ENCODE measurements at regions not wholly inside any gene's neighbourhood (a gene's known extent, or its start where the extent isn't known, plus 50 kb on each side); places are given as distances from the start of the nearest gene placed in this dataset.

- peak; percentile 30 to 56 (median 51) for TF ChIP-seq CTCF (IDR thresholded peaks at IDR 0.05 in 2 of 3, conservative IDR thresholded peaks at IDR 0.05 in 1 of 3; ENCODE audit: insufficient read depth in 2 of 3, low read depth in 1 of 3, low read length in 3 of 3)
- no peak for TF ChIP-seq ZBTB9 (CRISPR knock-in tag; IDR thresholded peaks at IDR 0.05)
- no peak for TF ChIP-seq ZMIZ1 (IDR thresholded peaks at IDR 0.05; ENCODE audit: low read depth in 2 of 2, low read length in 2 of 2)
- peak in 1 of 2 experiments; percentile 12; a peak in 1 of 4 replicates for TF ChIP-seq RAD21 (CRISPR knock-in tag; conservative IDR thresholded peaks at IDR 0.05 in 1 of 2, IDR thresholded peaks at IDR 0.05 in 1 of 2)
- no peak for TF ChIP-seq OTX1 (CRISPR knock-in tag; IDR thresholded peaks at IDR 0.05)
- no peak for TF ChIP-seq CBX3 (IDR thresholded peaks at IDR 0.05; ENCODE audit: borderline replicate concordance in 1 of 2, low read length in 2 of 2)
- no peak for TF ChIP-seq TRIM24 (IDR thresholded peaks at IDR 0.05)
- TF ChIP-seq SMC3 (conservative IDR thresholded peaks at IDR 0.05; ENCODE audit: insufficient read depth, low read depth, low read length) = 0 out of 2 replicates have a peak, but pooled peaks have one; percentile 24
- TF ChIP-seq BDP1 (IDR thresholded peaks at IDR 0.05; ENCODE audit: insufficient read depth, insufficient read length) = no peak
- TF ChIP-seq HCFC1 (IDR thresholded peaks at IDR 0.05; ENCODE audit: low read depth, low read length) = no peak
- TF ChIP-seq CREB3 (tag; conservative IDR thresholded peaks at IDR 0.05; ENCODE audit: low read depth) = no peak
- 3% methylated on average over 13 of the region's 13 CpGs for WGBS (ENCODE audit: insufficient coverage, low coverage, missing lambda C conversion rate)
- no peak overlapping the region for H3K27ac ChIP-seq (ENCODE audit: extremely low read depth, low read depth, low read length)
- H2AFZ ChIP-seq (ENCODE audit: low read depth, low read length) = no peak overlapping the region
- H3K27me3 ChIP-seq (ENCODE audit: control insufficient read depth in 2 of 2, insufficient read depth in 2 of 2, low read length in 2 of 2) = peaks cover 0 to 22% of the 10 kb centered on the region in 2 experiments; a peak in 4 of 5 replicates
- ATAC-seq (peak; percentile 75), FAIRE-seq (no peak), DNase-seq (ENCODE audit: extremely low read depth in 1 of 4, low spot score in 3 of 4) (peak; percentile 29 to 43 (median 42))
- H3K9me1 ChIP-seq (ENCODE audit: control insufficient read depth, insufficient read depth, low read length) = no peaks in the 10 kb centered on the region
- POLR2A ChIA-PET = no interaction called here
- H3K9ac ChIP-seq (ENCODE audit: insufficient read depth in 1 of 2, low read depth in 2 of 2, low read length in 2 of 2) = no peak overlapping the region
- no peaks in the 10 kb centered on the region for H3K79me2 ChIP-seq (ENCODE audit: control insufficient read depth, insufficient read depth, low read length)
- H3K4me1 ChIP-seq (replicated peaks in 1 of 2; ENCODE audit: control insufficient read depth in 2 of 2, insufficient read depth in 2 of 2, low read length in 2 of 2) = no peaks in the 10 kb centered on the region
- no peak overlapping the region for H3K4me2 ChIP-seq (ENCODE audit: insufficient read depth, low read length)
- intact Hi-C loops (cut with micrococcal nuclease) (no loop called here), in situ Hi-C loops (cut with MboI) (no loop called here)
- BruUV-seq (replicated peaks) = no TSS peak
- no peak overlapping the region for H3K4me3 ChIP-seq
- CTCF ChIA-PET (ENCODE audit: low intra/inter-chr PET ratio) = no interaction called here
- H3K9me3 ChIP-seq (replicated peaks; ENCODE audit: control insufficient read depth, insufficient read depth, low read depth, low read length) = no peaks in the 10 kb centered on the region
- peaks cover 4% of the 10 kb centered on the region; the same call in 1 of the 2 replicates for H4K20me1 ChIP-seq (replicated peaks; ENCODE audit: control insufficient read depth, insufficient read depth, low read length)
- H3K36me3 ChIP-seq (ENCODE audit: control insufficient read depth, insufficient read depth, low read length) = no peaks in the 10 kb centered on the region
Measured at GRCh38 chr11:70761094-70761907, 363.0 kb downstream of the CTTN start.

All from K562 (cell line).